Endothelial cell of umbilical vein (primary cell): ENCODE measurements at regions not wholly inside any gene's neighbourhood (a gene's known extent, or its start where the extent isn't known, plus 50 kb on each side); places are given as distances from the start of the nearest gene placed in this dataset.

Experiments used
- BruUV-seq: library from RNA; stranded (reverse); fragments of 400-500 nt; replicated peaks from 2 replicates; lab custom pipeline; 2021; lab: Mats Ljungman, UMichigan
- CTCF ChIA-PET: fragments of 300-600, 350-600 bp; sonication (Branson Sonifier 250); formaldehyde crosslinking; loops from one replicate; lab custom pipeline; 2021; ENCODE audit warnings: antibody characterized with exemption, inconsistent platforms; lab: Charles Lee
- POLR2A ChIA-PET: fragments of 300-600, 350-600 bp; sonication (Branson Sonifier 250); formaldehyde crosslinking; loops from one replicate; lab custom pipeline; 2021; ENCODE audit warnings: antibody characterized with exemption, inconsistent platforms; lab: Charles Lee
- DNase-seq: peaks from one replicate; pipeline ENCODE4 v3.0.0-alpha.2; 2011; ENCODE audit warnings: low read depth, low spot score
- FAIRE-seq: peaks from 2 replicates; lab custom pipeline; 2011; peaks lifted over from hg19 to GRCh38; lab: Jason Lieb, UNC
- H2AFZ ChIP-seq: 2 replicates; pipeline ENCODE4 v1.6.0; 2012; ENCODE audit warnings: low read depth, low read length, control low read depth, inconsistent platforms
- H3K27ac ChIP-seq: 2 replicates; pipeline ENCODE4 v1.5.1; 2011; ENCODE audit warnings: low read depth, mild to moderate bottlenecking, control low read depth, low read length, moderate library complexity; ENCODE audit not compliant: insufficient read depth
- H3K27me3 ChIP-seq, 2 experiments: 2 replicates each; pipeline versions ENCODE4 v1.6.0 to v1.6.1; 2011; ENCODE audit warnings: low read length in 2 of 2, mixed read lengths in 1 of 2; ENCODE audit not compliant: control insufficient read depth in 2 of 2, insufficient read depth in 2 of 2
- H3K36me3 ChIP-seq, 2 experiments: 2 replicates in 1 of 2; 3 replicates in 1 of 2; pipeline ENCODE4 v1.5.1; 2011; ENCODE audit warnings: low read length in 2 of 2, mild to moderate bottlenecking in 1 of 2, moderate library complexity in 1 of 2; ENCODE audit not compliant: control insufficient read depth in 2 of 2, insufficient read depth in 2 of 2; ENCODE audit errors: extremely low read depth in 1 of 2
- H3K4me1 ChIP-seq: 3 replicates; pipeline ENCODE4 v1.5.1; 2011; ENCODE audit warnings: mild to moderate bottlenecking, low read length; ENCODE audit not compliant: control insufficient read depth, insufficient read depth; ENCODE audit errors: extremely low read depth
- H3K4me2 ChIP-seq: 2 replicates; pipeline ENCODE4 v1.6.1; 2011; ENCODE audit warnings: low read length, control low read depth, mixed read lengths; ENCODE audit not compliant: insufficient read depth
- H3K4me3 ChIP-seq, 3 experiments: fragments of 200-600 bp in 1 of 3; sonication (generic), shearing (Covaris generic) in 1 of 3; replicated peaks in 1 of 3; 2 replicates each; pipeline ENCODE4 v1.5.1; 2011 to 2016; ENCODE audit warnings: control low read depth in 3 of 3, low read length in 3 of 3, mild to moderate bottlenecking in 2 of 3, inconsistent platforms in 1 of 3, low read depth in 1 of 3, moderate library complexity in 1 of 3; ENCODE audit not compliant: insufficient read depth in 1 of 3
- H3K79me2 ChIP-seq: 2 replicates; pipeline ENCODE4 v1.6.0; 2012; ENCODE audit warnings: low read length, inconsistent platforms; ENCODE audit not compliant: control insufficient read depth, insufficient read depth
- H3K9ac ChIP-seq: replicated peaks from 2 replicates; pipeline ENCODE3; 2011; ENCODE audit warnings: low read length, control low read depth; ENCODE audit not compliant: insufficient read depth; ENCODE audit errors: extremely low read depth
- H3K9me1 ChIP-seq: replicated peaks from 3 replicates; pipeline ENCODE4 v1.6.0; 2011; ENCODE audit warnings: mild to moderate bottlenecking, low read length; ENCODE audit not compliant: control insufficient read depth, insufficient read depth; ENCODE audit errors: extremely low read depth
- H3K9me3 ChIP-seq: replicated peaks from 2 replicates; pipeline ENCODE4 v1.5.1; 2012; ENCODE audit warnings: low read length, inconsistent platforms; ENCODE audit not compliant: control insufficient read depth, insufficient read depth
- H4K20me1 ChIP-seq: replicated peaks from 2 replicates; pipeline ENCODE3; 2011; ENCODE audit warnings: mild to moderate bottlenecking, low read length; ENCODE audit not compliant: control insufficient read depth, insufficient read depth; ENCODE audit errors: extremely low read depth
- CTCF ChIP-seq, 2 donors: IDR thresholded peaks; 1 replicate in 1 of 2; 2 replicates in 1 of 2; pipeline ENCODE4 v1.5.1; 2011; ENCODE audit warnings: low read length in 2 of 2, mild to moderate bottlenecking in 2 of 2, moderate library complexity in 2 of 2, control low read depth in 1 of 2, inconsistent platforms in 1 of 2, low read depth in 1 of 2; ENCODE audit not compliant: insufficient read depth in 1 of 2; ENCODE audit errors: extremely low read depth in 1 of 2
- EZH2 ChIP-seq: IDR thresholded peaks from 2 replicates; pipeline ENCODE4 v1.6.1; 2012; ENCODE audit warnings: borderline replicate concordance, low read depth, mild to moderate bottlenecking, moderate library complexity, low read length, inconsistent platforms; ENCODE audit not compliant: severe bottlenecking
- FOS ChIP-seq: IDR thresholded peaks from 2 replicates; pipeline ENCODE4 v1.6.1; 2011; ENCODE audit warnings: mild to moderate bottlenecking, low read length, moderate library complexity, borderline replicate concordance; ENCODE audit not compliant: insufficient read depth
- GATA2 ChIP-seq: IDR thresholded peaks from 2 replicates; pipeline ENCODE4 v1.7.0; 2011; ENCODE audit warnings: low read depth, mild to moderate bottlenecking, moderate library complexity, mixed read lengths, low read length; ENCODE audit not compliant: insufficient read length, insufficient read depth
- JUN ChIP-seq: IDR thresholded peaks from 2 replicates; pipeline ENCODE4 v1.6.1; 2011; ENCODE audit warnings: borderline replicate concordance, low read depth; ENCODE audit not compliant: insufficient read length, insufficient read depth
- MYC ChIP-seq: IDR thresholded peaks from one replicate; pipeline ENCODE4 v1.6.1; 2011; ENCODE audit warnings: mild to moderate bottlenecking, low read depth, low read length
- POLR2A ChIP-seq: IDR thresholded peaks from 2 replicates; pipeline ENCODE4 v1.6.1; 2012; ENCODE audit warnings: low read depth, mild to moderate bottlenecking, control low read depth, low read length
- POLR2AphosphoS5 ChIP-seq: IDR thresholded peaks from 2 replicates; pipeline ENCODE4 v1.6.1; 2012; ENCODE audit warnings: low read depth, mild to moderate bottlenecking, control low read depth, low read length, moderate library complexity; ENCODE audit not compliant: insufficient read depth
- dilution Hi-C: fragments of 300-500 bp; cut with MboI; formaldehyde crosslinking; loops from one replicate; pipeline ENCODE4 v1.15.0; 2019; ENCODE audit warnings: low sequenced_read_pairs; ENCODE audit not compliant: extremely low pct_ligation_motif_present
- intact Hi-C: fragments of 100-400 bp; cut with micrococcal nuclease; formaldehyde crosslinking; loops from one replicate; pipeline ENCODE4 v1.10.0; 2022
- TF ChIP-seq, protein P1 (sequence below): IDR thresholded peaks from 2 replicates; pipeline ENCODE4 v1.6.1; 2011; ENCODE audit not compliant: insufficient read depth, insufficient read length

DNA sequence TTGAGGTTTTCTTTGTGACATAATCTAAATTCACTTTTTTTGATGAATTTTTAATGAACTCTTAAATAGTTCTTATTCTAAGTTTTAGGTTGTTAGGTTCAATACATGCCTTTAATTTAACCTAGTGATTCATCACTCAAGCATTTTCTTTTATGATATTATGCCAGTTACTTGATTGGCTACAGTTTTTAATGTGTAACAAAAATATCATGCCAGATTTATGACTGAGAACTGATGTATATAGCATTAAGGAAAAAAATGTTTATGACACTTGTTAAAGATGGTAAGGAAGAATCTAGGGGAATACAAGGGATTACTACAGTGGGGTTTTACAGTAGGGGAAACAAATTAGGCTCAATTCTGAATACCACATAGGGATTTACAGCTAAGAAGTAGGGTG lies 103.1 kb downstream of the VGLL3 start:
- BruUV-seq = no TSS peak
- H2AFZ ChIP-seq = no peak overlapping the region
- dilution Hi-C loops (no loop called here), intact Hi-C loops (no loop called here)
- H3K27me3 ChIP-seq = no peaks in the 10 kb centered on the region
- no peaks in the 10 kb centered on the region for H3K36me3 ChIP-seq
- H3K9me1 ChIP-seq = no peaks in the 10 kb centered on the region
- TF ChIP-seq, protein P1, sequence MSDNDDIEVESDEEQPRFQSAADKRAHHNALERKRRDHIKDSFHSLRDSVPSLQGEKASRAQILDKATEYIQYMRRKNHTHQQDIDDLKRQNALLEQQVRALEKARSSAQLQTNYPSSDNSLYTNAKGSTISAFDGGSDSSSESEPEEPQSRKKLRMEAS = no peak
- TF ChIP-seq EZH2 = no peak
- no peak for TF ChIP-seq FOS
- no peak for TF ChIP-seq GATA2
- no peak for TF ChIP-seq JUN
- TF ChIP-seq POLR2A = no peak
- no peak for TF ChIP-seq MYC
- TF ChIP-seq CTCF (IDR thresholded peaks at IDR 0.05; ENCODE audit: extremely low read depth in 1 of 2, insufficient read depth in 1 of 2, low read depth in 1 of 2, low read length in 2 of 2) = no peak
- no peak for TF ChIP-seq POLR2AphosphoS5
- H3K79me2 ChIP-seq = no peaks in the 10 kb centered on the region
- no peaks in the 10 kb centered on the region for H3K4me1 ChIP-seq
- ChIA-PET CTCF (no interaction called here), POLR2A (no interaction called here)
- H3K4me3 ChIP-seq = no peak overlapping the region
- H3K9ac ChIP-seq = no peak overlapping the region
- FAIRE-seq (no peak), DNase-seq (no peak)
- H3K9me3 ChIP-seq = no peaks in the 10 kb centered on the region
- no peaks in the 10 kb centered on the region for H4K20me1 ChIP-seq
- no peak overlapping the region for H3K27ac ChIP-seq
- no peak overlapping the region for H3K4me2 ChIP-seq
